GM23248 (cell line): ENCODE measurements at regions not wholly inside any gene's neighbourhood (a gene's known extent, or its start where the extent isn't known, plus 50 kb on each side); places are given as distances from the start of the nearest gene placed in this dataset.

Source experiments
- DNase-seq: peaks from one replicate; pipeline ENCODE4 v3.0.0-alpha.2; 2015
- H2AFZ ChIP-seq: fragments of 200-600 bp; sonication (generic); 2 replicates; pipeline ENCODE4 v1.6.1; 2016; ENCODE audit warnings: antibody characterized with exemption
- H3F3A ChIP-seq: fragments of 200-600 bp; sonication (generic); 2 replicates; pipeline ENCODE4 v1.6.1; 2016; ENCODE audit warnings: mild to moderate bottlenecking, antibody characterized with exemption, mixed run types; ENCODE audit not compliant: insufficient read depth
- H3K27ac ChIP-seq: fragments of 200-600 bp; sonication (generic); 2 replicates; pipeline ENCODE4 v1.5.1; 2016; ENCODE audit warnings: mild to moderate bottlenecking
- H3K27me3 ChIP-seq: fragments of 200-600 bp; sonication (generic); replicated peaks from 2 replicates; pipeline ENCODE4 v1.6.1; 2016; ENCODE audit warnings: mild to moderate bottlenecking; ENCODE audit not compliant: insufficient read depth
- H3K36me3 ChIP-seq: fragments of 200-600 bp; sonication (generic); 2 replicates; pipeline ENCODE4 v1.6.1; 2016; ENCODE audit warnings: low read depth, mild to moderate bottlenecking
- H3K4me1 ChIP-seq: fragments of 200-600 bp; sonication (generic); 2 replicates; pipeline ENCODE4 v1.6.1; 2016; ENCODE audit warnings: mild to moderate bottlenecking; ENCODE audit not compliant: insufficient read depth
- H3K4me2 ChIP-seq: fragments of 200-600 bp; sonication (generic); one replicate; pipeline ENCODE4 v1.6.1; 2016; ENCODE audit warnings: mild to moderate bottlenecking; ENCODE audit not compliant: unreplicated experiment
- H3K4me3 ChIP-seq: fragments of 200-600 bp; sonication (generic); 2 replicates; pipeline ENCODE4 v1.5.1; 2016; ENCODE audit warnings: mild to moderate bottlenecking
- H3K79me2 ChIP-seq: fragments of 200-600 bp; sonication (generic); 2 replicates; pipeline ENCODE4 v1.6.1; 2016; ENCODE audit warnings: mild to moderate bottlenecking; ENCODE audit not compliant: insufficient read depth
- H3K9ac ChIP-seq: fragments of 200-600 bp; sonication (generic); 2 replicates; pipeline ENCODE4 v1.6.1; 2016; ENCODE audit warnings: mild to moderate bottlenecking
- H3K9me2 ChIP-seq: fragments of 200-600 bp; sonication (generic); 2 replicates; pipeline ENCODE4 v1.6.1; 2016; ENCODE audit warnings: mixed run types, mild to moderate bottlenecking, moderate library complexity; ENCODE audit not compliant: insufficient read depth
- H3K9me3 ChIP-seq: fragments of 200-600 bp; sonication (generic); one replicate; pipeline ENCODE4 v1.6.1; 2017; ENCODE audit warnings: low read depth
- H4K20me1 ChIP-seq: fragments of 200-600 bp; sonication (generic); 2 replicates; pipeline ENCODE4 v1.6.0; 2016; ENCODE audit not compliant: insufficient read depth
- EZH2 ChIP-seq: fragments of 200-600 bp; sonication (generic); IDR thresholded peaks from 2 replicates; pipeline ENCODE4 v1.6.1; 2018; ENCODE audit warnings: antibody characterized with exemption, mild to moderate bottlenecking; ENCODE audit not compliant: insufficient read depth, poor library complexity, severe bottlenecking
- EZH2phosphoT487 ChIP-seq: fragments of 200-600 bp; sonication (generic); IDR thresholded peaks from 2 replicates; pipeline ENCODE4 v1.6.1; 2018; ENCODE audit warnings: antibody characterized with exemption, moderate library complexity, mild to moderate bottlenecking, low read depth; ENCODE audit not compliant: insufficient read depth
- WGBS, 2 experiments: methylation state at CpG; one replicate each; pipeline ENCODE4 v1.1.6; 2015 to 2017; ENCODE audit warnings: low lambda C conversion rate in 2 of 2, low coverage in 1 of 2; ENCODE audit errors: missing lambda C conversion rate in 2 of 2; 5-methylcytosine and 5-hydroxymethylcytosine counted together
- in situ Hi-C: fragments of 300-500 bp; cut with MboI; formaldehyde crosslinking; loops from 2 replicates; pipeline ENCODE4 v1.15.0; 2020

DNA sequence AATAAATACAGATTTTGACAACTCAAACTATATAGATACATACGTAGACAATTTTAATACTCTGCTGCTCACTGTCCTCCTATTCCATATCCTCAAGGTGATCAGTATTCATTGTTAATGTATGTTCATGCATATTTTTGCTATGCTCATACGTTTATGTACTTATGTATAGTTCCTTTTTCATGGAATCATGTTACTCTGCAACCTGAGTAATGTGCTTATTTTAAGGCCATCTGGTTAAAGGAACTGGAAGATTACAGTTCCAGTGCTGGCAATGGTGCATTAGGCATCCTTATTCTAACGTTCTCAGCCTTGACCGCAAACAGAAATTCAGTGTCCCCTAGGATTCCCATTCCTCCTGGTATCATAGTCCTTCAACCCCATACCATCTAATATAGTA is 385.0 kb upstream of the TNP1 start:
- no peaks in the 10 kb centered on the region for H3K79me2 ChIP-seq
- H3K27me3 ChIP-seq: no peaks in the 10 kb centered on the region
- no peak for DNase-seq
- peaks cover 4% of the 10 kb centered on the region; the same call in 1 of the 2 replicates for H3K4me1 ChIP-seq
- in situ Hi-C loops: no loop called here
- no peak overlapping the region for H2AFZ ChIP-seq
- no peak overlapping the region for H3K9ac ChIP-seq
- H3K4me2 ChIP-seq: no peak overlapping the region
- H3K9me3 ChIP-seq: no peaks in the 10 kb centered on the region
- no peaks in the 10 kb centered on the region for H4K20me1 ChIP-seq
- no peak for TF ChIP-seq EZH2
- no peak for TF ChIP-seq EZH2phosphoT487
- no peak overlapping the region for H3K27ac ChIP-seq
- no peak overlapping the region for H3K4me3 ChIP-seq
- 87 to 90% methylated on average over 4 of the region's 4 CpGs for WGBS, 2 experiments
- no peaks in the 10 kb centered on the region for H3K36me3 ChIP-seq
- H3F3A ChIP-seq: no peaks in the 10 kb centered on the region
- no peaks in the 10 kb centered on the region for H3K9me2 ChIP-seq

- Histone ChIP-seq H3K4me1 (peaks cover 12% of the 10 kb centered on the region), H4K20me1 (no peaks in the 10 kb centered on the region), H3F3A (no peaks in the 10 kb centered on the region), H3K27ac (no peak overlapping the region), H3K4me3 (no peak overlapping the region), H2AFZ (no peak overlapping the region), H3K9me3 (no peaks in the 10 kb centered on the region), H3K79me2 (no peaks in the 10 kb centered on the region), H3K9ac (no peak overlapping the region), H3K4me2 (no peak overlapping the region), H3K27me3 (no peaks in the 10 kb centered on the region), H3K36me3 (no peaks in the 10 kb centered on the region), H3K9me2 (no peaks in the 10 kb centered on the region)
- no peak for TF ChIP-seq EZH2
- TF ChIP-seq EZH2phosphoT487: no peak
- WGBS, 2 experiments: 94 to 98% methylated on average over 3 of the region's 3 CpGs
- no peak for DNase-seq
- in situ Hi-C loops: no loop called here
Measured at GRCh38 chr2:217242947-217243346, 383.1 kb upstream of the TNP1 start.

GRCh38 chr2:217231724-217232123 is 371.9 kb upstream of the TNP1 start:
- no peak for TF ChIP-seq EZH2
- TF ChIP-seq EZH2phosphoT487: no peak
- in situ Hi-C loops: no loop called here
- 80 to 82% methylated on average over 3 of the region's 3 CpGs for WGBS, 2 experiments
- peaks cover 14% of the 10 kb centered on the region; the same call in 1 of the 2 replicates for H3F3A ChIP-seq
- H2AFZ ChIP-seq: peak overlapping the region; percentile 55; the same call in 1 of the 2 replicates
- H3K79me2 ChIP-seq: no peaks in the 10 kb centered on the region
- peaks cover 9% of the 10 kb centered on the region; the same call in 1 of the 2 replicates for H3K9me2 ChIP-seq
- H3K27me3 ChIP-seq: no peaks in the 10 kb centered on the region
- H3K4me2 ChIP-seq: peak overlapping the region; percentile 15
- H3K36me3 ChIP-seq: no peaks in the 10 kb centered on the region
- DNase-seq: no peak
- H4K20me1 ChIP-seq: no peaks in the 10 kb centered on the region
- H3K4me3 ChIP-seq: no peak overlapping the region
- no peaks in the 10 kb centered on the region for H3K9me3 ChIP-seq
- H3K4me1 ChIP-seq: peaks cover 29% of the 10 kb centered on the region
- H3K27ac ChIP-seq: no peak overlapping the region
- H3K9ac ChIP-seq: no peak overlapping the region

- Histone ChIP-seq H4K20me1 (no peaks in the 10 kb centered on the region), H3K79me2 (no peaks in the 10 kb centered on the region), H3K4me1 (peaks cover 29% of the 10 kb centered on the region), H2AFZ (peak overlapping the region; percentile 55; the same call in 1 of the 2 replicates), H3K36me3 (no peaks in the 10 kb centered on the region), H3K4me3 (no peak overlapping the region), H3K9me2 (peaks cover 9% of the 10 kb centered on the region; the same call in 1 of the 2 replicates), H3K9me3 (no peaks in the 10 kb centered on the region), H3K27ac (no peak overlapping the region), H3F3A (peaks cover 14% of the 10 kb centered on the region; the same call in 1 of the 2 replicates), H3K27me3 (no peaks in the 10 kb centered on the region), H3K9ac (no peak overlapping the region), H3K4me2 (peak overlapping the region; percentile 15)
- no peak for TF ChIP-seq EZH2
- TF ChIP-seq EZH2phosphoT487: no peak
- in situ Hi-C loops: no loop called here
- 0 to 9% methylated on average over 1 of the region's 1 CpG for WGBS, 2 experiments
- peak; percentile 48 for DNase-seq
Measured at GRCh38 chr2:217231212-217231611, 371.3 kb upstream of the TNP1 start.

DNA sequence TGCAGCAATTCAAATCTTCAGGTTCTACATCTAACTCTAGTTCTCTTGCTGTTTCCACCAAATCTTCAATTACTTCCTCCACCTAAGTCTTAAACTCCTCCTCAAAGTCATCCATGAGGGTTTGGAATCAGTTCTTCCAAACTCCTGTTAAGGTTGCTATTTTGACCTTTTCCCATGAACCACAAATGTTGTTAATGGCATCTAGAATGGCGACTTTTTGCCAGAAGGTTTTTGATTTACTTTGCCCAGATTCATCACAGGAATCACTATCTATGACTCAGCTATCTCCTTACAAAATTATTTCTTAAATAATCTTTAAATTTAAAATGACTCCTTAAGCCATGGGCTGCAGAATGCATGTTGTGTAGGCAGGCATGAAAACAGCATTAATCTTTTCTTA is 368.9 kb upstream of the TNP1 start:
- WGBS, 2 experiments: 72% methylated on average over 1 of the region's 1 CpG
- no peak for TF ChIP-seq EZH2
- TF ChIP-seq EZH2phosphoT487: no peak
- Histone ChIP-seq H3F3A (peaks cover 17% of the 10 kb centered on the region), H3K36me3 (no peaks in the 10 kb centered on the region), H4K20me1 (no peaks in the 10 kb centered on the region), H3K27me3 (no peaks in the 10 kb centered on the region), H3K9me2 (peaks cover 9% of the 10 kb centered on the region; the same call in 1 of the 2 replicates), H2AFZ (no peak overlapping the region), H3K79me2 (no peaks in the 10 kb centered on the region), H3K9me3 (no peaks in the 10 kb centered on the region), H3K4me2 (no peak overlapping the region), H3K27ac (no peak overlapping the region), H3K4me1 (peaks cover 32% of the 10 kb centered on the region), H3K9ac (no peak overlapping the region), H3K4me3 (no peak overlapping the region)
- in situ Hi-C loops: no loop called here
- DNase-seq: peak; percentile 22
